ENCODE measurements at regions not wholly inside any gene's neighbourhood (a gene's known extent, or its start where the extent isn't known, plus 50 kb on each side); places are given as distances from the start of the nearest gene placed in this dataset.

DNA sequence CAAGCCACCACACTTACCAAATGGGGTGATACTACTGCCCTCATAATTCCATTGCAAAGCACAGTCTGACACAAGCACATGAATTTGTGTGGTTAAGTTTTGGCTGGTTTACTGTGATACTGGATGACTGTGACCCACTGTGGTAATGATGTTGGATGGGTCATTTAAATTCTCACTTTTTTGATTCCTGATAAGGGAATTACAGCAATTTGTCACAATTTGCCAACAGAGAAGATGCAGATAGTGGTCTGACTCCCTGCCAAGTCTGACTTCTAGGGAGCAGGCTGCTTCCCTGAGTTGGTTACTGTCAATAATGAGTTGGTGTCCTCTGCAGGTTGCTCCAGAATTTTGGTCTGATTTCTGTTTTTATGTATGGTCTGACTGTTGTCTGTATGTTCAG lies 731.9 kb downstream of the MTRR start:
- Histone ChIP-seq H3K9me3 (ENCODE audit: control insufficient read depth in 3 of 3, low read length in 3 of 3) (no peaks in the 10 kb centered on the region), H3K27ac (ENCODE audit: low read depth, low read length) (no peak overlapping the region), H3K27me3 (ENCODE audit: control insufficient read depth in 3 of 3, insufficient read depth in 3 of 3, low read length in 3 of 3) (no peaks in the 10 kb centered on the region), H3K36me3 (ENCODE audit: control insufficient read depth in 3 of 3, insufficient read depth in 3 of 3, low read length in 3 of 3) (no peaks in the 10 kb centered on the region), H3K4me1 (ENCODE audit: control insufficient read depth in 3 of 3, insufficient read depth in 3 of 3, low read length in 3 of 3) (no peaks in the 10 kb centered on the region), H3K4me3 (ENCODE audit: low read length in 3 of 3) (no peak overlapping the region), H3K9ac (ENCODE audit: low read depth in 1 of 3, low read length in 3 of 3) (no peak overlapping the region)

DNA sequence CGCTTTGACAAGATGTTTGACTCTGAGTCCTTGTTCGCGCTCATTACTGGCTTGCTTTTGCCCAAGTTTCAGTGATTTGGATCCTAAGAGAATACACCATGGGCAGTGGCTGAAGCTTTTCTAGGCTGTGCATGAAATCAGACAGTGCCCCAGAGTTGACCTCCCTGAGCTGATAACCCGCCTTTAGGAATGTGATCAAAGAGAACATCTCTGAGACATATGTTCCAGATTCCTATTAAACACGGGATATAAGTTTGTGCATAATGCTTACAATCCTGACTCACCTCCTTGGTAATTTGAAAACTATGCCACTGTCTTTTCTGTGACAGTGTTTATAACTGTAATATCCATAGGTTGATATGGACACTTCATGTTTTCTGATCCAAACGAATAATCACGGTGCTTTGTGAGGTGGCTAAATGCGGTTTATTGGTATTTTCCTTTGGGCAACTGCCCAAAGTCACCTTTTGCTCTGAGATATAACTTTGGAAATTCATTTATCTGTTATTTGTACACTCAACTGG lies 732.9 kb downstream of the MTRR start:
- Histone ChIP-seq H3K4me1 (ENCODE audit: control insufficient read depth in 3 of 3, insufficient read depth in 3 of 3, low read length in 3 of 3) (no peaks in the 10 kb centered on the region), H3K36me3 (ENCODE audit: control insufficient read depth in 3 of 3, insufficient read depth in 3 of 3, low read length in 3 of 3) (no peaks in the 10 kb centered on the region), H3K9me3 (ENCODE audit: control insufficient read depth in 3 of 3, low read length in 3 of 3) (no peaks in the 10 kb centered on the region), H3K9ac (ENCODE audit: low read depth in 1 of 3, low read length in 3 of 3) (no peak overlapping the region), H3K27ac (ENCODE audit: low read depth, low read length) (no peak overlapping the region), H3K27me3 (ENCODE audit: control insufficient read depth in 3 of 3, insufficient read depth in 3 of 3, low read length in 3 of 3) (no peaks in the 10 kb centered on the region), H3K4me3 (ENCODE audit: low read length in 3 of 3) (no peak overlapping the region)

DNA sequence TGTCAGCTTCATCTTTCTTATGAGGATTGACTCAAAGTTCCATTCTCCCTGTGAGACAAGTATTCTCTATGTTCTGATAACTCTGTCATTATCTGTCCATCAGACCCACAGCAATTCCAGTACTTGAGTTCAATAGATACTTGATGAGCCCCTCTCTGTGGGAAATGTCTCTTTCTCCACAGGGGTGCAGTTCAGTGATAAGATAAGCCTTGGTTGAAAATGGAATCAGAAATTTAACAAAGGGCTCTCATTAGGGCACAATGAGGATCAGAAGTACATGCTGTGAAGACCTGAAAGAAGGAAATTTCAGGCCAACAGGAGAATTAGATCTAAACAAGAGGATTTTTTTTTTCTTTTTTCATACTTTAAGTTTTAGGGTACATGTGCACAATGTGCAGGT lies 737.3 kb downstream of the MTRR start:
- Histone ChIP-seq H3K9ac (ENCODE audit: low read depth in 1 of 3, low read length in 3 of 3) (no peak overlapping the region), H3K27ac (ENCODE audit: low read depth, low read length) (no peak overlapping the region), H3K27me3 (ENCODE audit: control insufficient read depth in 3 of 3, insufficient read depth in 3 of 3, low read length in 3 of 3) (no peaks in the 10 kb centered on the region), H3K4me1 (ENCODE audit: control insufficient read depth in 3 of 3, insufficient read depth in 3 of 3, low read length in 3 of 3) (no peaks in the 10 kb centered on the region), H3K9me3 (ENCODE audit: control insufficient read depth in 3 of 3, low read length in 3 of 3) (no peaks in the 10 kb centered on the region), H3K36me3 (ENCODE audit: control insufficient read depth in 3 of 3, insufficient read depth in 3 of 3, low read length in 3 of 3) (no peaks in the 10 kb centered on the region), H3K4me3 (ENCODE audit: low read length in 3 of 3) (no peak overlapping the region)

DNA sequence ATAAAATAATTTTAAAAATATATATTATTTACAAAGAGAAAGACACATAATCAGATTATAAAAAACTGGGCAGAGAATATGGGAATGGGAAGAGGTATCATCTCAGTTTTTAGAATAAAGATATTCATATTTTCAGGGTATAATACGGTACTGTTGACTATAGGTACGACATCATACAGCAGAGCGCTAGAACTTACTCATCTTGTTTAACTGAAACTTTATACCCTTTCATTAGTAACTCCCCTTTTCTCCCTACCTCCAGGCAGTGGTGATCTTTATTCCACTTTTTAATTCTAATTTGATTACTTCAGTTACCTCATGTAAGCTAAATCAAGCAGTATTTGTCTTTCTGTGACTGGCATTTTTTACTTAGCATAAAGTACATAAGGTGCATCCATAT lies 742.1 kb downstream of the MTRR start:
- no peaks in the 10 kb centered on the region for H3K36me3 ChIP-seq (ENCODE audit: control insufficient read depth in 3 of 3, insufficient read depth in 3 of 3, low read length in 3 of 3)
- H3K27ac ChIP-seq (ENCODE audit: low read depth, low read length), result no peak overlapping the region
- no peak overlapping the region for H3K4me3 ChIP-seq (ENCODE audit: low read length in 3 of 3)
- H3K9ac ChIP-seq (ENCODE audit: low read depth in 1 of 3, low read length in 3 of 3), result no peak overlapping the region
- H3K9me3 ChIP-seq (ENCODE audit: control insufficient read depth in 3 of 3, low read length in 3 of 3), result no peaks in the 10 kb centered on the region
- H3K27me3 ChIP-seq (ENCODE audit: control insufficient read depth in 3 of 3, insufficient read depth in 3 of 3, low read length in 3 of 3), result no peaks in the 10 kb centered on the region
- H3K4me1 ChIP-seq (ENCODE audit: control insufficient read depth in 3 of 3, insufficient read depth in 3 of 3, low read length in 3 of 3), result no peaks in the 10 kb centered on the region

DNA sequence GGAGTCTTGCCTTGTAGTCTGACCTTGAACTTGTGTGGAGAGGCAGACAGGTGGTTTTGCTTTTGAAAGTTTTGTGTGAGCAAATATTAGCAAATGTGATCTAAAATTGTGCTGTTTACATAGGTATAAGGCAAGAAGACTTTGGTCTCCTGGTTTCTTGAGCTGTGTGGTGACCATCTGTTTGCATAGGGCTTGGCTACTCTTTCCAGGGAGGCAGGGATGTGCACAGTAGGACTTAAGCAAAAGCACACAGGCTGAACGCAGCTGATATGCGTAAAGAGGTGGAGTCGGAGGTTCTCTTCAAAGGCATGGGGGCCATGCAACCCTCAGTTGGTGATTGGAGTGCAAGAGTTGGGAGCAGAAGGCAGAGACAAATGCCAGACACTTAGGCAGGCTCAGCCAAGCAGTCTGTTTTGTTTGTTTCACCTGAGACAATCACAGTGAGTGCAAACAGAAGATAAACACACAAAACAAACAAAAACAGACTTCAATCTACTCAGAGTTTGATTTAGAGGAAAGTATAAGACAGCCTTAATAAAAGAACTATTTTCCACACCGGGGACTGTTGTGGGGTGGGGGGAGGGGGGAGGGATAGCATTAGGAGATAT lies 744.2 kb downstream of the MTRR start:
- no peaks in the 10 kb centered on the region for H3K9me3 ChIP-seq (ENCODE audit: control insufficient read depth in 3 of 3, low read length in 3 of 3)
- H3K4me3 ChIP-seq (ENCODE audit: low read length in 3 of 3), result no peak overlapping the region
- H3K9ac ChIP-seq (ENCODE audit: low read depth in 1 of 3, low read length in 3 of 3), result no peak overlapping the region
- H3K36me3 ChIP-seq (ENCODE audit: control insufficient read depth in 3 of 3, insufficient read depth in 3 of 3, low read length in 3 of 3), result no peaks in the 10 kb centered on the region
- no peaks in the 10 kb centered on the region for H3K27me3 ChIP-seq (ENCODE audit: control insufficient read depth in 3 of 3, insufficient read depth in 3 of 3, low read length in 3 of 3)
- no peak overlapping the region for H3K27ac ChIP-seq (ENCODE audit: low read depth, low read length)
- no peaks in the 10 kb centered on the region for H3K4me1 ChIP-seq (ENCODE audit: control insufficient read depth in 3 of 3, insufficient read depth in 3 of 3, low read length in 3 of 3)

DNA sequence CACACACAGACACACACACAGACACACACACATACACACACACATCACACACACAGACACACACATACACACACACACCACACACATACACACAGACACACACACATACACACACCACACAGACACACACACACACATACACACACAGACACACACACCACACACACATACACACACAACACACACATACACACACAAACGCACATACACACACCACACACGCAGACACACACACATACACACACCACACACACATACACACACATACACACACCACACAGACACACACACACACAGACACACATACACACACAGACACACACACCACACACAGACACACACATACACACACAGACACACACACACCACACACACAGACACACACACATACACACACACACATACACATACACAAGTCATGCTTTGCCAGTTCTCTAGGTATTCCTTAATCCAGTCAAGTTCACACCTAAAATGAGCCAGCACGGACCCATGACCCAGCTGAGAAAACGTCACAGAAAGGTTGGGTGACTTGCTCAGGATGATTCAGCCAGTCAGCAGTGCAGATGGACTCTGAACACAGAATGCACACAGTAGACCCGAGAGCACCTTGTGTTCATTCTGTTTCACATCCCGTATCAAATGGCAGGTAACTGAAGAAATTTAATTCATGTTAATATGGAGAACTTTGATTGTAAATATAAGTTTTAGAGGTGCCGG lies 746.4 kb downstream of the MTRR start:
- no peak overlapping the region for H3K27ac ChIP-seq (ENCODE audit: low read depth, low read length)
- H3K4me3 ChIP-seq (ENCODE audit: low read length in 3 of 3), result no peak overlapping the region
- no peak overlapping the region for H3K9ac ChIP-seq (ENCODE audit: low read depth in 1 of 3, low read length in 3 of 3)
- no peaks in the 10 kb centered on the region for H3K27me3 ChIP-seq (ENCODE audit: control insufficient read depth in 3 of 3, insufficient read depth in 3 of 3, low read length in 3 of 3)
- H3K4me1 ChIP-seq (ENCODE audit: control insufficient read depth in 3 of 3, insufficient read depth in 3 of 3, low read length in 3 of 3), result no peaks in the 10 kb centered on the region
- no peaks in the 10 kb centered on the region for H3K36me3 ChIP-seq (ENCODE audit: control insufficient read depth in 3 of 3, insufficient read depth in 3 of 3, low read length in 3 of 3)
- no peaks in the 10 kb centered on the region for H3K9me3 ChIP-seq (ENCODE audit: control insufficient read depth in 3 of 3, low read length in 3 of 3)

DNA sequence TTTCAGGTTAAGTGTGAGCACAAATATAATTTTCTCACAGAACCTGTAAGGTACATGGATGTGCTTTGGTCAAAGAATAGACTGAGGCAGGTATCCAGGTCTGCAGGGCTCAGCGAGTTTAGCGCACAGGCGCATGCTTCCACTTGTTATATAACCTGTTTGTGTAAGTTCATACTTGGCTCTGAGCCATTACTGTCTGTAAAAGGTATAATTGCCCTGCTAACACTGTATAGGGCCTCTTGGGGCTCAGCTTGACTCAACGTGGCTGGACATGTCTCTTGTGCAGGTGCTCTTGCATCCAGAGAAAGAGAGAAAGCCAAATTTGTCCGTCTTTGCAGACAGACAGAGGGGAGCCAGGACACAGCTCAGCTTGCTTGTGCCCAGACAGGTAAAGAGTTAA lies 759.6 kb downstream of the MTRR start:
- Histone ChIP-seq H3K9me3 (ENCODE audit: control insufficient read depth in 3 of 3, low read length in 3 of 3) (peaks cover 0 to 2% (median 0%) of the 10 kb centered on the region in 3 donors), H3K4me1 (ENCODE audit: control insufficient read depth in 3 of 3, insufficient read depth in 3 of 3, low read length in 3 of 3) (no peaks in the 10 kb centered on the region), H3K4me3 (ENCODE audit: low read length in 3 of 3) (no peak overlapping the region), H3K27ac (ENCODE audit: low read depth, low read length) (no peak overlapping the region), H3K36me3 (ENCODE audit: control insufficient read depth in 3 of 3, insufficient read depth in 3 of 3, low read length in 3 of 3) (no peaks in the 10 kb centered on the region), H3K27me3 (ENCODE audit: control insufficient read depth in 3 of 3, insufficient read depth in 3 of 3, low read length in 3 of 3) (no peaks in the 10 kb centered on the region), H3K9ac (ENCODE audit: low read depth in 1 of 3, low read length in 3 of 3) (no peak overlapping the region)

DNA sequence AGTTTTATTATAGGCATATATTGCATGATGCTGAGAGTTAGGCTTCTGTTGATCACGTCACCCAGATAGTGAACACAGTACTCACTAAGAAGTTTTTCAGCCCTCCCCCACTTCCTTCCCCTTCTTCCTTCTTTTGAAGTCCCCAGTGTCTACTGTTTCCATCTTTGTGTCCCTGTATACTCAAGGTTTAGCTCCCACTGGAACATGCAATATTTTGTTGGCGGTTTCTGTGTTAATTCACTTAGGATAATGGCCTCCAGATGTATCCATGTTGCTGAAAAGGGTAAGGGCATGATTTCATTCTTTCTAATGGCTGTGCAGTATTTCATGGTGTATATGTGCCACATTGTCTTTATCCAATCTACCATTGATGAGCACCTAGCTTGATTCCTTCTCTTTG lies 764.3 kb downstream of the MTRR start:
- Histone ChIP-seq H3K4me3 (ENCODE audit: low read length in 3 of 3) (no peak overlapping the region), H3K9me3 (ENCODE audit: control insufficient read depth in 3 of 3, low read length in 3 of 3) (peaks cover 0 to 2% (median 0%) of the 10 kb centered on the region in 3 donors), H3K27me3 (ENCODE audit: control insufficient read depth in 3 of 3, insufficient read depth in 3 of 3, low read length in 3 of 3) (no peaks in the 10 kb centered on the region), H3K36me3 (ENCODE audit: control insufficient read depth in 3 of 3, insufficient read depth in 3 of 3, low read length in 3 of 3) (no peaks in the 10 kb centered on the region), H3K4me1 (ENCODE audit: control insufficient read depth in 3 of 3, insufficient read depth in 3 of 3, low read length in 3 of 3) (no peaks in the 10 kb centered on the region), H3K27ac (ENCODE audit: low read depth, low read length) (no peak overlapping the region), H3K9ac (ENCODE audit: low read depth in 1 of 3, low read length in 3 of 3) (no peak overlapping the region)

DNA sequence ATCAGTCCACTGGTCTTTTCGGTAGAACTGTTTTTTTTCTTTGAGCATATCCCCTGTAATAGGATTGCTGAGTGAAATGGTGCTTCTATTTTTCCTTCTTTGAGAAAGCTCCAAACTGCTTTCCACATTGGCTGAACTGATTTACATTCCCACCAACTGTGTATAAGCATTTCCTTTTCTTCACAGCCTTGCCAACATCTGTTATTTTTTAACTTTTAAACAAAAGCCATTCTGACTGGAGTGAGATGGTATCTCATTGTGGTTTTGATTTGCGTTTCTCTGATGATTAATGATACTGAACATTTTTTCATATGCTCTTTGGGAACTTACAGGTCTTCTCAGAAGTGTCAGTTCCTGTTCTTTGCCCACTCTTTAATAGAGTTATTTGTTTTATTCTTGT lies 764.7 kb downstream of the MTRR start:
- H3K9me3 ChIP-seq (ENCODE audit: control insufficient read depth in 3 of 3, low read length in 3 of 3), result no peaks in the 10 kb centered on the region

DNA sequence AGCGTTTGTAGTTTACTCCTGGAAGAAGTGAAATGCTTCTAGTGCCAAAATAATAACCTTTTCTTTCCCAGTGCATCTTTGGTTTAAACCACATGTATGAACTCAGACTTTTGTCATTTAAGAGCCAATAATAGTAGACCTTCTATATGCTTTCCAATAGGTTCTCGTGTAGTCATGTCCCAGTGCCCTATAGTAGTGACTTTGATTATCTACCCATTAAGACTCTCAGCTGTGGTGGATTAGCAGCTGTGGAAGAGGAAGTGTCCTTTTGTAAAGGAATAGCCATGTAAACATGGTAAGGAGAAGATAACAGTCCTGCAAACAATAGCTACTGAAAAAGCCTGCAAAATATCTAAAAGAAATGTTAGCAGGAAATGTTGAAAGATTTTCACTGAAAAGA lies 765.3 kb downstream of the MTRR start:
- Histone ChIP-seq H3K4me1 (ENCODE audit: control insufficient read depth in 3 of 3, insufficient read depth in 3 of 3, low read length in 3 of 3) (no peaks in the 10 kb centered on the region), H3K36me3 (ENCODE audit: control insufficient read depth in 3 of 3, insufficient read depth in 3 of 3, low read length in 3 of 3) (no peaks in the 10 kb centered on the region), H3K9me3 (ENCODE audit: control insufficient read depth in 3 of 3, low read length in 3 of 3) (no peaks in the 10 kb centered on the region), H3K27ac (ENCODE audit: low read depth, low read length) (no peak overlapping the region), H3K9ac (ENCODE audit: low read depth in 1 of 3, low read length in 3 of 3) (no peak overlapping the region), H3K27me3 (ENCODE audit: control insufficient read depth in 3 of 3, insufficient read depth in 3 of 3, low read length in 3 of 3) (no peaks in the 10 kb centered on the region), H3K4me3 (ENCODE audit: low read length in 3 of 3) (no peak overlapping the region)

More for the DNA sequence above, 764.7 kb downstream of the MTRR start:
- no peaks in the 10 kb centered on the region for H3K36me3 ChIP-seq (ENCODE audit: control insufficient read depth in 3 of 3, insufficient read depth in 3 of 3, low read length in 3 of 3)
- no peak overlapping the region for H3K27ac ChIP-seq (ENCODE audit: low read depth, low read length)
- H3K27me3 ChIP-seq (ENCODE audit: control insufficient read depth in 3 of 3, insufficient read depth in 3 of 3, low read length in 3 of 3), result no peaks in the 10 kb centered on the region
- H3K9ac ChIP-seq (ENCODE audit: low read depth in 1 of 3, low read length in 3 of 3), result no peak overlapping the region
- H3K4me3 ChIP-seq (ENCODE audit: low read length in 3 of 3), result no peak overlapping the region
- H3K4me1 ChIP-seq (ENCODE audit: control insufficient read depth in 3 of 3, insufficient read depth in 3 of 3, low read length in 3 of 3), result no peaks in the 10 kb centered on the region

Data from skeletal muscle tissue (tissue), 3 donors.